NCI-H1417 treated with DMSO at 0.1 percent for 48 hours (cell line): ENCODE measurements at regions not wholly inside any gene's neighbourhood (a gene's known extent, or its start where the extent isn't known, plus 50 kb on each side); places are given as distances from the start of the nearest gene placed in this dataset.

Experiments used
- DNase-seq: peaks from one replicate; lab custom pipeline; 2025; lab: John Stamatoyannopoulos, UW

GRCh38 chr16:55225972-55226542 lies 97.9 kb upstream of the IRX6 start:
- DNase-seq, result no peak

- DNase-seq, result no peak
These were observed 91.2 kb upstream of the IRX6 start for GRCh38 chr16:55232822-55233221.

- no peak for DNase-seq
These were observed 90.5 kb upstream of the IRX6 start for GRCh38 chr16:55233464-55233863.

GRCh38 chr16:55236655-55237054 lies 87.3 kb upstream of the IRX6 start:
- DNase-seq, result no peak

- DNase-seq, result no peak
These were observed 84.3 kb upstream of the IRX6 start for GRCh38 chr16:55239723-55240122.

- no peak for DNase-seq
These were observed 83.1 kb upstream of the IRX6 start for GRCh38 chr16:55240888-55241287.

GRCh38 chr16:55242667-55243066 lies 81.3 kb upstream of the IRX6 start:
- no peak for DNase-seq

GRCh38 chr16:55248058-55248457 lies 75.9 kb upstream of the IRX6 start:
- no peak for DNase-seq

GRCh38 chr16:55248494-55248893 lies 75.5 kb upstream of the IRX6 start:
- no peak for DNase-seq

- DNase-seq, result no peak
These were observed 74.6 kb upstream of the IRX6 start for GRCh38 chr16:55249361-55249760.

GRCh38 chr16:55249936-55250335 lies 74.1 kb upstream of the IRX6 start:
- DNase-seq, result no peak

- DNase-seq, result no peak
These were observed 73.3 kb upstream of the IRX6 start for GRCh38 chr16:55250701-55251100.

GRCh38 chr16:55251151-55251550 lies 72.9 kb upstream of the IRX6 start:
- DNase-seq, result no peak

- DNase-seq, result no peak
These were observed 71.4 kb upstream of the IRX6 start for GRCh38 chr16:55252577-55252976.

GRCh38 chr16:55253987-55254386 lies 70.0 kb upstream of the IRX6 start:
- DNase-seq, result no peak

- DNase-seq, result no peak
These were observed 68.2 kb upstream of the IRX6 start for GRCh38 chr16:55255733-55256282.

- no peak for DNase-seq
These were observed 67.5 kb upstream of the IRX6 start for GRCh38 chr16:55256412-55257016.

- DNase-seq, result no peak
These were observed 65.9 kb upstream of the IRX6 start for GRCh38 chr16:55257966-55258613.

- DNase-seq, result no peak
These were observed 62.7 kb upstream of the IRX6 start for GRCh38 chr16:55261301-55261700.

GRCh38 chr16:55263271-55264250 lies 60.4 kb upstream of the IRX6 start:
- DNase-seq, result no peak

- no peak for DNase-seq
These were observed 59.1 kb upstream of the IRX6 start for GRCh38 chr16:55264949-55265348.

GRCh38 chr16:55265926-55266325 lies 58.1 kb upstream of the IRX6 start:
- DNase-seq, result no peak
